ENCODE measurements at regions not wholly inside any gene's neighbourhood (a gene's known extent, or its start where the extent isn't known, plus 50 kb on each side); places are given as distances from the start of the nearest gene placed in this dataset.

- TF ChIP-seq, protein P1, sequence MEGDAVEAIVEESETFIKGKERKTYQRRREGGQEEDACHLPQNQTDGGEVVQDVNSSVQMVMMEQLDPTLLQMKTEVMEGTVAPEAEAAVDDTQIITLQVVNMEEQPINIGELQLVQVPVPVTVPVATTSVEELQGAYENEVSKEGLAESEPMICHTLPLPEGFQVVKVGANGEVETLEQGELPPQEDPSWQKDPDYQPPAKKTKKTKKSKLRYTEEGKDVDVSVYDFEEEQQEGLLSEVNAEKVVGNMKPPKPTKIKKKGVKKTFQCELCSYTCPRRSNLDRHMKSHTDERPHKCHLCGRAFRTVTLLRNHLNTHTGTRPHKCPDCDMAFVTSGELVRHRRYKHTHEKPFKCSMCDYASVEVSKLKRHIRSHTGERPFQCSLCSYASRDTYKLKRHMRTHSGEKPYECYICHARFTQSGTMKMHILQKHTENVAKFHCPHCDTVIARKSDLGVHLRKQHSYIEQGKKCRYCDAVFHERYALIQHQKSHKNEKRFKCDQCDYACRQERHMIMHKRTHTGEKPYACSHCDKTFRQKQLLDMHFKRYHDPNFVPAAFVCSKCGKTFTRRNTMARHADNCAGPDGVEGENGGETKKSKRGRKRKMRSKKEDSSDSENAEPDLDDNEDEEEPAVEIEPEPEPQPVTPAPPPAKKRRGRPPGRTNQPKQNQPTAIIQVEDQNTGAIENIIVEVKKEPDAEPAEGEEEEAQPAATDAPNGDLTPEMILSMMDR (IDR thresholded peaks at IDR 0.05; ENCODE audit: poor library complexity) = no peak
- TF ChIP-seq EZH2 (IDR thresholded peaks at IDR 0.05; ENCODE audit: borderline replicate concordance) = no peak
Observed at GRCh38 chr10:90985321-90985933, 64.5 kb upstream of the ANKRD1 start.

Measured in hepatocyte (in vitro differentiated cells).